ENCODE measurements at regions not wholly inside any gene's neighbourhood (a gene's known extent, or its start where the extent isn't known, plus 50 kb on each side); places are given as distances from the start of the nearest gene placed in this dataset.
"Not testable (repeated sequence)": the region's sequence is repeated elsewhere in the genome, so short reads cannot be mapped to it uniquely, and the experiment has no call there.

DNA sequence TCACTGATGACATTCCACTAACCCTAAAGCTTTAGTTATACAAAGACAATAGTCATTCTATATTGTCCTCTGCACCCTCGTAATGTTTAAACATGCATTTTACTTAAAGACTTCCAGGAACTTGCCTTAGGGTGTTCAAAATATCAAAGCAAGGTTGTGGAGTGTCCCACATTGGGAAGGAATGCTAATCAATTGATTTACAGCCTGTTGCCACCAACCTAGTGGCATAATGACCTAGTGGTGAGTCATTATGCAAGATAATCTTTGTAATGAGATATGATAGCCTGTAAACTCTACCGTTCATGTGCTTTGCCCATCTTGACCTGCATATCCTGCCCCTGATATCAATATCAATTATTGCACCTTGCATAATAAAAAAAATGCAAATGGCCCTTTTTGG is 542.9 kb downstream of the CDH9 start:
- Histone ChIP-seq H3K27ac (no peak overlapping the region), H3K27me3 (no peaks in the 10 kb centered on the region), H3K4me3 (no peak overlapping the region), H3K36me3 (replicated peaks in 1 of 2) (no peaks in the 10 kb centered on the region), H3K4me1 (replicated peaks in 1 of 2) (no peaks in the 10 kb centered on the region), H3K9me3 (replicated peaks in 1 of 3) (peaks cover 0 to 5% (median 0%) of the 10 kb centered on the region in 3 donors)
- TF ChIP-seq POLR2A (IDR thresholded peaks at IDR 0.05) = no peak
- TF ChIP-seq, protein P1, sequence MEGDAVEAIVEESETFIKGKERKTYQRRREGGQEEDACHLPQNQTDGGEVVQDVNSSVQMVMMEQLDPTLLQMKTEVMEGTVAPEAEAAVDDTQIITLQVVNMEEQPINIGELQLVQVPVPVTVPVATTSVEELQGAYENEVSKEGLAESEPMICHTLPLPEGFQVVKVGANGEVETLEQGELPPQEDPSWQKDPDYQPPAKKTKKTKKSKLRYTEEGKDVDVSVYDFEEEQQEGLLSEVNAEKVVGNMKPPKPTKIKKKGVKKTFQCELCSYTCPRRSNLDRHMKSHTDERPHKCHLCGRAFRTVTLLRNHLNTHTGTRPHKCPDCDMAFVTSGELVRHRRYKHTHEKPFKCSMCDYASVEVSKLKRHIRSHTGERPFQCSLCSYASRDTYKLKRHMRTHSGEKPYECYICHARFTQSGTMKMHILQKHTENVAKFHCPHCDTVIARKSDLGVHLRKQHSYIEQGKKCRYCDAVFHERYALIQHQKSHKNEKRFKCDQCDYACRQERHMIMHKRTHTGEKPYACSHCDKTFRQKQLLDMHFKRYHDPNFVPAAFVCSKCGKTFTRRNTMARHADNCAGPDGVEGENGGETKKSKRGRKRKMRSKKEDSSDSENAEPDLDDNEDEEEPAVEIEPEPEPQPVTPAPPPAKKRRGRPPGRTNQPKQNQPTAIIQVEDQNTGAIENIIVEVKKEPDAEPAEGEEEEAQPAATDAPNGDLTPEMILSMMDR (IDR thresholded peaks at IDR 0.05) = no peak
- no peak for DNase-seq
- intact Hi-C loops (cut with DNase I) = no loop called here
- 46 to 58% (median 47%) methylated on average over 2 of the region's 2 CpGs for WGBS, 4 donors

- H3K36me3 ChIP-seq (replicated peaks in 1 of 2) = no peaks in the 10 kb centered on the region
- peaks cover 0 to 5% (median 0%) of the 10 kb centered on the region in 3 donors for H3K9me3 ChIP-seq (replicated peaks in 1 of 3)
- intact Hi-C loops (cut with DNase I) = no loop called here
- H3K4me3 ChIP-seq = no peak overlapping the region
- WGBS, 4 donors = 60 to 85% (median 82%) methylated on average over 2 of the region's 2 CpGs
- no peak overlapping the region for H3K27ac ChIP-seq
- H3K27me3 ChIP-seq = no peaks in the 10 kb centered on the region
- no peaks in the 10 kb centered on the region for H3K4me1 ChIP-seq (replicated peaks in 1 of 2)
- no peak for DNase-seq
- TF ChIP-seq, protein P1 (IDR thresholded peaks at IDR 0.05) = no peak
- no peak for TF ChIP-seq POLR2A (IDR thresholded peaks at IDR 0.05)
Observed at GRCh38 chr5:26492906-26493459, 545.4 kb downstream of the CDH9 start.

DNA sequence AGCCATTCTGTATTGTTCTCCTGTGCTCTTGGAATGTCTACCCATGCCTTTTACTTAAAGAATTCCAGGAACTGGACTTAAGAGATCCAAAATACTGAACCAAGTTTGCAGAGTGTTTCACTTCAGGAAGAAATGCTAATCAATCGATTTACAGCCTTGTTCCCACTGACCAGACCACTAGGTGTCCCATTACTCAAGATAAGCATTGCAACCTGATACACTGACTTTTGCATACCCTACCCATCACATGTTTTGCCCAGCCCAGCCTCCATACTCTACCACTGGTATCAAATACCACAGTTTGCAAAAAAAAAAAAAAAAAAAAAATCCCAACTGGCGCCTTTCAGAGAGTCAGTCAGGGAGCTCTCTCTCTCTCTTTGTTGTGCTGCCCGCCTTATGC is 550.8 kb downstream of the CDH9 start:
- DNase-seq = no peak
- Histone ChIP-seq H3K36me3 (replicated peaks in 1 of 2) (no peaks in the 10 kb centered on the region), H3K4me3 (no peak overlapping the region), H3K27ac (no peak overlapping the region), H3K9me3 (replicated peaks in 1 of 3) (no peaks in the 10 kb centered on the region), H3K27me3 (no peaks in the 10 kb centered on the region), H3K4me1 (replicated peaks in 1 of 2) (no peaks in the 10 kb centered on the region)
- no peak for TF ChIP-seq POLR2A (IDR thresholded peaks at IDR 0.05)
- TF ChIP-seq, protein P1 (IDR thresholded peaks at IDR 0.05) = no peak
- intact Hi-C loops (cut with DNase I) = no loop called here
- WGBS, 4 donors = 67 to 87% (median 82%) methylated on average over 3 of the region's 3 CpGs

DNA sequence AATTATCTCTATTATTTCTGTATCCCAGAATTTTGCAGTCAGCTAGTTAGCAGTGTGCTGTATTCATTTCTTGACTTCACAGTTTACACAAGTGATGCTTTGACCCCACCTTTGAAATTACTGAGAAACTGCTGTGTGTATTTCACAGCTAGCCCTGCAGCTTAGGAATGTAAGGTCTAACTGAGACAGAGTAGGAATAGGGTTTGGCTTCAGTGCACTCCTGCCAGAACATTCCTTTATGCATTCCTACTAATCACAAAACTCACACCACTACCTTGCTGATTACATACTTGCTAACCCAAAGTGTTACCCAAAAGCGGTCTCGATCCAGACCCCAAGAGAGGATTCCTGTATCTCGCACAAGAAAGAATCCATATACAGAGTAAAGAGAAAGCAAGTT is 551.8 kb downstream of the CDH9 start:
- intact Hi-C loops (cut with DNase I) = no loop called here

GRCh38 chr5:26485146-26485860 is 553.1 kb downstream of the CDH9 start:
- H3K9me3 ChIP-seq (replicated peaks in 1 of 3); H3K36me3 ChIP-seq (replicated peaks in 1 of 2); H3K27me3 ChIP-seq; DNase-seq; H3K27ac ChIP-seq; H3K4me1 ChIP-seq (replicated peaks in 1 of 2); intact Hi-C loops (cut with DNase I); H3K4me3 ChIP-seq: not testable (repeated sequence)
- WGBS, 4 donors = 80 to 95% (median 93%) methylated on average over 1 to 46 of the region's 46 CpGs

More for the DNA sequence above, 551.8 kb downstream of the CDH9 start:
- H3K27me3 ChIP-seq = no peaks in the 10 kb centered on the region
- no peaks in the 10 kb centered on the region for H3K9me3 ChIP-seq (replicated peaks in 1 of 3)
- 77 to 90% (median 81%) methylated on average over 3 of the region's 3 CpGs for WGBS, 4 donors
- H3K4me1 ChIP-seq (replicated peaks in 1 of 2) = no peaks in the 10 kb centered on the region
- H3K4me3 ChIP-seq = no peak overlapping the region
- no peak for DNase-seq
- no peak overlapping the region for H3K27ac ChIP-seq
- H3K36me3 ChIP-seq (replicated peaks in 1 of 2) = no peaks in the 10 kb centered on the region
- TF ChIP-seq, protein P1 (IDR thresholded peaks at IDR 0.05) = no peak
- TF ChIP-seq POLR2A (IDR thresholded peaks at IDR 0.05) = no peak
